CD4-positive, alpha-beta T cell (primary cell): ENCODE measurements at regions not wholly inside any gene's neighbourhood (a gene's known extent, or its start where the extent isn't known, plus 50 kb on each side); places are given as distances from the start of the nearest gene placed in this dataset.

ENCODE experiments used
- ATAC-seq: fragments of 200-7000 bp; cut with Tn5 transposase; one replicate; pipeline ENCODE4 v1.10.0; 2022; ENCODE audit warnings: mild to moderate bottlenecking; ENCODE audit not compliant: poor library complexity
- CTCF ChIA-PET: fragments of 350-600 bp; sonication (Branson Sonifier 250); formaldehyde crosslinking; loops from one replicate; lab custom pipeline; 2021; ENCODE audit warnings: antibody characterized with exemption, inconsistent platforms; lab: Charles Lee
- POLR2A ChIA-PET: fragments of 350-600 bp; sonication (Branson Sonifier 250); formaldehyde crosslinking; loops from one replicate; lab custom pipeline; 2021; ENCODE audit warnings: antibody characterized with exemption, inconsistent platforms; lab: Charles Lee
- DNase-seq, 14 experiments: peaks; one replicate each; pipeline ENCODE4 v3.0.0-alpha.2; 2013 to 2020; ENCODE audit warnings: mixed read lengths in 2 of 14
- H3K27ac ChIP-seq, 2 donors: one replicate each; pipeline versions ENCODE4 v1.5.1 to v1.7.0; 2013; ENCODE audit warnings: low read length in 2 of 2, low read depth in 1 of 2, mild to moderate bottlenecking in 1 of 2
- H3K27me3 ChIP-seq, 2 experiments: 1 replicate in 1 of 2; 2 replicates in 1 of 2; pipeline versions ENCODE4 v1.6.1 to v1.7.0; 2013; ENCODE audit warnings: low read length in 2 of 2, control low read depth in 1 of 2, mild to moderate bottlenecking in 1 of 2, moderate library complexity in 1 of 2; ENCODE audit not compliant: insufficient read depth in 2 of 2, control insufficient read depth in 1 of 2
- H3K36me3 ChIP-seq: one replicate; pipeline ENCODE4 v1.6.1; 2013; ENCODE audit warnings: low read length, control low read depth; ENCODE audit not compliant: insufficient read depth
- H3K4me1 ChIP-seq: one replicate; pipeline ENCODE4 v1.6.1; 2013; ENCODE audit warnings: low read length, control low read depth; ENCODE audit not compliant: insufficient read depth
- H3K4me3 ChIP-seq: one replicate; pipeline ENCODE4 v1.5.1; 2013; ENCODE audit warnings: mild to moderate bottlenecking, low read length, moderate library complexity
- H3K9me3 ChIP-seq, 2 experiments: 1 replicate in 1 of 2; 2 replicates in 1 of 2; pipeline versions ENCODE4 v1.6.1 to v1.7.0; 2013; ENCODE audit warnings: low read length in 2 of 2, mild to moderate bottlenecking in 2 of 2, control low read depth in 1 of 2, moderate library complexity in 1 of 2; ENCODE audit not compliant: control insufficient read depth in 1 of 2, insufficient read depth in 1 of 2
- H3K27ac Mint-ChIP-seq: one replicate; pipeline ENCODE4 v1.8.0; 2020; ENCODE audit warnings: mixed read lengths
- H3K27me3 Mint-ChIP-seq: one replicate; pipeline ENCODE4 v1.8.0; 2021; ENCODE audit warnings: mixed read lengths
- H3K36me3 Mint-ChIP-seq: one replicate; pipeline ENCODE4 v1.8.0; 2021; ENCODE audit warnings: low read depth, mixed read lengths
- H3K4me1 Mint-ChIP-seq: one replicate; pipeline ENCODE4 v1.8.0; 2021; ENCODE audit warnings: low read depth, mixed read lengths
- H3K4me3 Mint-ChIP-seq: one replicate; pipeline ENCODE4 v1.8.0; 2020; ENCODE audit warnings: mild to moderate bottlenecking, mixed read lengths
- H3K9me3 Mint-ChIP-seq: one replicate; pipeline ENCODE4 v1.8.0; 2020; ENCODE audit warnings: mixed read lengths
- intact Hi-C, 2 experiments: fragments of 100-400 bp; cut with DNase I in 1 of 2; cut with micrococcal nuclease in 1 of 2; formaldehyde crosslinking; loops; one replicate each; pipeline versions ENCODE4 v1.15.1 to v1.9.0; 2023 to 2025; cut with DNase I, micrococcal nuclease
- TF ChIP-seq, protein P1 (sequence below): fragments of 200-600 bp; IDR thresholded peaks from one replicate; pipeline ENCODE4 v1.8.0; 2022; ENCODE audit warnings: antibody characterized with exemption, mild to moderate bottlenecking

DNA sequence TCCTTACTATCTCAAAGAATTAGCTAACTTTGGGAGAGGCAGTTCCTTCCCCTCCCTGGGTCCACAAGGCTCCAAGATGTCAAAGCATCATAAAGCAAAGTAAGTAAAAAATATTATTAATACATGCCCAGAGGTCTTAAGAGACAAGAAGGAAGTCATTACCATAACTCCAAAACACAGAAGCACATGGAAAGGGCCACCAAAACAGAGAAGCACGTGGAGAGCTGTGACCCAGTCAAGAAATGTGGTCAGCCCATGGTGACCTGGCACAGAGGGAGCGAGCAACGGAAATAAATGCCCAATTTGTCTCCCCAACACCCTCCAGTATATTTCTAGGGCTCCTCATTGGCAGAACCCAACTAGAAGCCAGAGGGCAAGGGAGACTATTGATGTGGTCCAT lies 277.5 kb upstream of the API5 start:
- intact Hi-C loops, result no loop called here
- ATAC-seq (no peak), DNase-seq (no peak)
- H3K27me3 ChIP-seq, result no peaks in the 10 kb centered on the region
- Mint-ChIP-seq H3K36me3 (no peaks in the 10 kb centered on the region), H3K4me1 (no peaks in the 10 kb centered on the region), H3K27me3 (no peaks in the 10 kb centered on the region), H3K4me3 (no peak overlapping the region), H3K27ac (no peak overlapping the region), H3K9me3 (peaks cover 4% of the 10 kb centered on the region)
- H3K36me3 ChIP-seq, result no peaks in the 10 kb centered on the region
- no peak overlapping the region for H3K27ac ChIP-seq
- no peak overlapping the region for H3K4me3 ChIP-seq
- CTCF ChIA-PET, result no interaction called here
- TF ChIP-seq, protein P1, sequence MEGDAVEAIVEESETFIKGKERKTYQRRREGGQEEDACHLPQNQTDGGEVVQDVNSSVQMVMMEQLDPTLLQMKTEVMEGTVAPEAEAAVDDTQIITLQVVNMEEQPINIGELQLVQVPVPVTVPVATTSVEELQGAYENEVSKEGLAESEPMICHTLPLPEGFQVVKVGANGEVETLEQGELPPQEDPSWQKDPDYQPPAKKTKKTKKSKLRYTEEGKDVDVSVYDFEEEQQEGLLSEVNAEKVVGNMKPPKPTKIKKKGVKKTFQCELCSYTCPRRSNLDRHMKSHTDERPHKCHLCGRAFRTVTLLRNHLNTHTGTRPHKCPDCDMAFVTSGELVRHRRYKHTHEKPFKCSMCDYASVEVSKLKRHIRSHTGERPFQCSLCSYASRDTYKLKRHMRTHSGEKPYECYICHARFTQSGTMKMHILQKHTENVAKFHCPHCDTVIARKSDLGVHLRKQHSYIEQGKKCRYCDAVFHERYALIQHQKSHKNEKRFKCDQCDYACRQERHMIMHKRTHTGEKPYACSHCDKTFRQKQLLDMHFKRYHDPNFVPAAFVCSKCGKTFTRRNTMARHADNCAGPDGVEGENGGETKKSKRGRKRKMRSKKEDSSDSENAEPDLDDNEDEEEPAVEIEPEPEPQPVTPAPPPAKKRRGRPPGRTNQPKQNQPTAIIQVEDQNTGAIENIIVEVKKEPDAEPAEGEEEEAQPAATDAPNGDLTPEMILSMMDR, result no peak
- POLR2A ChIA-PET, result no interaction called here
- H3K9me3 ChIP-seq, result no peaks in the 10 kb centered on the region
- no peaks in the 10 kb centered on the region for H3K4me1 ChIP-seq

DNA sequence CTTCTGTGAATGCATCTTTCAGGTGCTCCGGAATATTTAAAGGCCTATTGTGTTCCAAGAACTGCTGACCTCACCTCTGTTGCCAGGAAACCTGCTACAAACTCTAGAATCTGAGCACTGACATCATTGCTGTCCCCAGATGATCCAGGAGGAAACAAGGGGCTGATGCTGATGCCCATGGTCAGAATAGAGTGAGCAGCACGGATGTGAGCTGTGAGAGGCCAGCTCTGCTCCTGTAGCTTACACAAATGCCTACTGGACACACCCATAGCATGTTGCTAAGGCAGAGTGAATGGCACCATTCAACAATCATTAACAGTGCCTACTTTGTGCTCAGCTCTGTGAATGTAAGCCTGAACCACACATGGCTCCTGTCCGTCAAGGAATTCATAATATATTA lies 276.7 kb upstream of the API5 start:
- Mint-ChIP-seq H3K4me3 (no peak overlapping the region), H3K27ac (no peak overlapping the region), H3K4me1 (no peaks in the 10 kb centered on the region), H3K36me3 (no peaks in the 10 kb centered on the region), H3K27me3 (no peaks in the 10 kb centered on the region), H3K9me3 (peaks cover 3% of the 10 kb centered on the region)
- Histone ChIP-seq H3K36me3 (no peaks in the 10 kb centered on the region), H3K9me3 (no peaks in the 10 kb centered on the region), H3K27ac (no peak overlapping the region), H3K4me1 (no peaks in the 10 kb centered on the region), H3K4me3 (no peak overlapping the region), H3K27me3 (no peaks in the 10 kb centered on the region)
- ChIA-PET POLR2A (no interaction called here), CTCF (no interaction called here)
- TF ChIP-seq, protein P1, result no peak
- ATAC-seq, result no peak
- DNase-seq, result no peak
- intact Hi-C loops, result no loop called here

DNA sequence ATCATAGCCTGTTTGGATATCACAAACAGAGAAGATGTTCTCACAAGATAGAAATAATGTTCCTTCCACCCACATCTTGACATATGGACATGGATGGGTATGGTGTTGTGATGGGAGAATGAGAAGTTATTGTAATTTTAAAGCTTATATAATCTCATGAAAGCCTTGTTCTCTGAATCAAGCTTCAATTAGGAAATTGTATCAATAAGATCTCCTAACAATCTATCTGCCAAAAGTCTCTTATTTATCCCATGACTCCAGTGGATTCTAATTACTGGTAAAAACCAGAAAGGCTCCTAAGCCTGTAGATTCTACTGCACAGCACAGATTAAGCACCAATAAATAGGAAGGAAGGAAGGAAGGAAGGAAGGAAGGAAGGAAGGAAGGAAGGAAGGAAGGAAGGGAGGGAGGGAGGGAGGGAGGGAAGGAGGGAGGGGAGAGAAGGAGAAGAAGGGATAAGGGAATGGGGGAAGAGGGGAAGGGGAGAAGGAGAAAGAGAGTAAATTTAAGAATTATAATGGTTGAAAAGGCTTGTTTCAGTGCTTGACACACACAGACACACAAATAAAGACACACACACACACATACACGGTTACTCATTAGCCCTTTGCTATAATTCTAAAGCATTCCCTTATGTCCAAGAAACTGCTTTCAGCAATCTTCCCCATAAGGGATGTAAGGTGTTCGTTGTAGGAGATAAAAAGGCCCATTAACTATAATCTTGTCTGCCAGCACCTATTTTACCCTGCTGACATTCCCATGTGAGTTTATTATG lies 258.0 kb upstream of the API5 start:
- peaks cover 0 to 6% of the 10 kb centered on the region in 2 experiments for H3K9me3 ChIP-seq
- no peaks in the 10 kb centered on the region for H3K36me3 Mint-ChIP-seq
- intact Hi-C loops, result no loop called here
- ATAC-seq (no peak), DNase-seq (no peak)
- no peaks in the 10 kb centered on the region for H3K4me1 ChIP-seq
- no peak overlapping the region for H3K4me3 ChIP-seq
- no peaks in the 10 kb centered on the region for H3K27me3 Mint-ChIP-seq
- no peaks in the 10 kb centered on the region for H3K27me3 ChIP-seq
- POLR2A ChIA-PET, result no interaction called here
- H3K9me3 Mint-ChIP-seq, result no peaks in the 10 kb centered on the region
- H3K4me1 Mint-ChIP-seq, result no peaks in the 10 kb centered on the region
- H3K36me3 ChIP-seq, result no peaks in the 10 kb centered on the region
- H3K4me3 Mint-ChIP-seq, result no peak overlapping the region
- no peak overlapping the region for H3K27ac ChIP-seq
- CTCF ChIA-PET, result no interaction called here
- TF ChIP-seq, protein P1, result no peak
- no peak overlapping the region for H3K27ac Mint-ChIP-seq
